Neural crest cell (in vitro differentiated cells): ENCODE measurements at regions not wholly inside any gene's neighbourhood (a gene's known extent, or its start where the extent isn't known, plus 50 kb on each side); places are given as distances from the start of the nearest gene placed in this dataset.

ENCODE experiments used
- DNase-seq: peaks from one replicate; pipeline ENCODE4 v3.0.0; 2021; ENCODE audit warnings: low read depth, mixed read lengths, low spot score
- H3K27ac Mint-ChIP-seq: one replicate; pipeline ENCODE4 v1.8.0; 2021; ENCODE audit warnings: mild to moderate bottlenecking, mixed read lengths; ENCODE audit not compliant: unreplicated experiment
- H3K27me3 Mint-ChIP-seq: 2 replicates; pipeline ENCODE4 v1.8.0; 2021; ENCODE audit warnings: low read depth, mild to moderate bottlenecking, mixed read lengths
- H3K36me3 Mint-ChIP-seq: 2 replicates; pipeline ENCODE4 v1.8.0; 2021; ENCODE audit warnings: low read depth, mild to moderate bottlenecking, mixed read lengths
- H3K4me1 Mint-ChIP-seq: 2 replicates; pipeline ENCODE4 v1.8.0; 2021; ENCODE audit warnings: mixed read lengths
- H3K4me3 Mint-ChIP-seq: one replicate; pipeline ENCODE4 v1.8.0; 2021; ENCODE audit warnings: mild to moderate bottlenecking, mixed read lengths
- H3K9me3 Mint-ChIP-seq: 2 replicates; pipeline ENCODE4 v1.8.0; 2021; ENCODE audit warnings: mixed read lengths
- TF ChIP-seq, protein P1 (sequence below): fragments of 200-600 bp; sonication (generic); conservative IDR thresholded peaks from 2 replicates; pipeline ENCODE4 v1.5.0; 2021; ENCODE audit warnings: antibody characterized with exemption, mild to moderate bottlenecking

DNA sequence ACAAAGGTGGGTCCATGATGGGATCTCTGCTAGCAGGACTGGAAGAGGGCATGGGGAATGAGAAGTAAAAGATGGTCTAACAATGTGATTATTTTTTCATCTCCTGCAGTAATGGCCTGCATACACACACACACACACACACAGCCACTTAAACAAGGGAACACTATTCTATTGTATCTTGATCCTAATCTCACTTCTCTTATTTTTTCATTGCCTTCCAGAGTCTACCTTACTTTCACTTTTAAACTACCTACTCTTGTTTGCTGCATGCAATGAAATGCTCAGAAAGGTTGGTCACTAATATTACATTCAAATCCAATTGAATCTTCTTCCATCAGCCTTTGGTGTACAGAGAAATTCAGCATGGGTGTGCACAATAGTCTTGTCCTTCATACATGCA is 853.8 kb downstream of the IGSF11 start:
- TF ChIP-seq, protein P1, sequence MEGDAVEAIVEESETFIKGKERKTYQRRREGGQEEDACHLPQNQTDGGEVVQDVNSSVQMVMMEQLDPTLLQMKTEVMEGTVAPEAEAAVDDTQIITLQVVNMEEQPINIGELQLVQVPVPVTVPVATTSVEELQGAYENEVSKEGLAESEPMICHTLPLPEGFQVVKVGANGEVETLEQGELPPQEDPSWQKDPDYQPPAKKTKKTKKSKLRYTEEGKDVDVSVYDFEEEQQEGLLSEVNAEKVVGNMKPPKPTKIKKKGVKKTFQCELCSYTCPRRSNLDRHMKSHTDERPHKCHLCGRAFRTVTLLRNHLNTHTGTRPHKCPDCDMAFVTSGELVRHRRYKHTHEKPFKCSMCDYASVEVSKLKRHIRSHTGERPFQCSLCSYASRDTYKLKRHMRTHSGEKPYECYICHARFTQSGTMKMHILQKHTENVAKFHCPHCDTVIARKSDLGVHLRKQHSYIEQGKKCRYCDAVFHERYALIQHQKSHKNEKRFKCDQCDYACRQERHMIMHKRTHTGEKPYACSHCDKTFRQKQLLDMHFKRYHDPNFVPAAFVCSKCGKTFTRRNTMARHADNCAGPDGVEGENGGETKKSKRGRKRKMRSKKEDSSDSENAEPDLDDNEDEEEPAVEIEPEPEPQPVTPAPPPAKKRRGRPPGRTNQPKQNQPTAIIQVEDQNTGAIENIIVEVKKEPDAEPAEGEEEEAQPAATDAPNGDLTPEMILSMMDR, result no peak
- Mint-ChIP-seq H3K4me3 (no peak overlapping the region), H3K4me1 (no peaks in the 10 kb centered on the region), H3K36me3 (no peaks in the 10 kb centered on the region), H3K27me3 (no peaks in the 10 kb centered on the region), H3K9me3 (no peaks in the 10 kb centered on the region), H3K27ac (no peak overlapping the region)
- DNase-seq, result no peak

DNA sequence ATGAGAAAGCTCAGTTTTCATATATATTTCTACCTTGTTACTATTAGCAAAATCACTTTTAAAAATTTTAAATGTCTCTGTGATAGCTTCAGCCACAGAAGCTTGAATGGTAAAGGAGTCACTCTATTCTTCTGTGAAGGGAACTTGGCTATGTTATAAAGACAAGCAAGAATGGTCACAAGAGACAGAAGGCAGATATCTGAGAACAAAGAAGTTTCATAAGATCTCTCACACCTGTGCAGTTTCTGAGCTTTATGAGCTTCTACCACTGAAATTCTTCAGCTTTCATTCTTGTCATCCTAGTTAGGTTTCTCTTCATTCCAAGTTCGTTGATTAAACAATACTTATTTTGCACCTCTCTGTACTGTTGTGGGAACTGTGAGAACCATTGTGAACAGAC is 853.4 kb downstream of the IGSF11 start:
- no peaks in the 10 kb centered on the region for H3K9me3 Mint-ChIP-seq
- H3K4me1 Mint-ChIP-seq, result no peaks in the 10 kb centered on the region
- H3K27me3 Mint-ChIP-seq, result no peaks in the 10 kb centered on the region
- H3K36me3 Mint-ChIP-seq, result no peaks in the 10 kb centered on the region
- DNase-seq, result no peak
- TF ChIP-seq, protein P1, result no peak
- H3K27ac Mint-ChIP-seq, result no peak overlapping the region
- no peak overlapping the region for H3K4me3 Mint-ChIP-seq

DNA sequence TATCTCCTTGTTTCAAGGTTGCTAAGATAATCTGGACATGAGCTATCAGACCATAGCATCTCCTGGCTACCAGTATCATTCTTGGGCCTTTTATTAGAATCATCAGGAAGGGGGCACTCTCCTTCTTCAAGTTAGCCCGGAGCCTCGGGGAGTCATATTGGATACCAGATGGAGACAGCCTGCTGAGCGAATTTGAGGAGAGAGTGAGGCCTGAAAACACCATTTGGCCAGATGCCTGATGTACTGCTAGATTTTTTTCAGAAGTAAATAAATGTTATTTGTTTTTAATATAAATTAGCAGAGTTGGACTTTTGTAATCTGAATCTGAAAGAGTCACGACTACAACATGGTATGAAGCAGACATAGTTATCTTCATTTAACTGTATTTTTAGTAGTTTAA is 848.6 kb downstream of the IGSF11 start:
- Mint-ChIP-seq H3K27ac (no peak overlapping the region), H3K4me1 (no peaks in the 10 kb centered on the region)

DNA sequence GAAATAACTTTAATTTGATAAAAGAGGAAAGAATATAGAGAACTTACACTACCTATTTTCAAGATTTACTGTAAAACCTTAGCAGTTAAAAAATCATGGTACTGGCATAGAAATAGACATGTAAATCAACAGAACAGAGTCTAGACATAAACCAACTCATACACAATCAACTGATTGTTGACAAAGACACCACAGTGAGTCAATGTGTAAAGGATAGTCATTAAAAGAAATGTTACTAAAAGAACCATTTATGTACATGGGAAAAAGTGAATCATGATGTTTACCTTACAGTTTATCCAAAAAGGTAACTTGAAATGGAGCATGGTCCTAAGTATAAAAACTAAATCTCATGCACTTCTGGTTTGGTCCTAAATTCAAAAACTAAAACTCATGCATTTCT is 847.4 kb downstream of the IGSF11 start:
- Mint-ChIP-seq H3K36me3 (peaks cover 2% of the 10 kb centered on the region), H3K4me3 (no peak overlapping the region), H3K9me3 (peaks cover 5% of the 10 kb centered on the region), H3K27me3 (no peaks in the 10 kb centered on the region), H3K27ac (no peak overlapping the region), H3K4me1 (no peaks in the 10 kb centered on the region)
- TF ChIP-seq, protein P1, result no peak
- DNase-seq, result no peak

More for the DNA sequence above, 848.6 kb downstream of the IGSF11 start:
- TF ChIP-seq, protein P1, result no peak
- Mint-ChIP-seq H3K27me3 (no peaks in the 10 kb centered on the region), H3K36me3 (peaks cover 2% of the 10 kb centered on the region), H3K4me3 (no peak overlapping the region), H3K9me3 (peaks cover 2% of the 10 kb centered on the region)
- no peak for DNase-seq

DNA sequence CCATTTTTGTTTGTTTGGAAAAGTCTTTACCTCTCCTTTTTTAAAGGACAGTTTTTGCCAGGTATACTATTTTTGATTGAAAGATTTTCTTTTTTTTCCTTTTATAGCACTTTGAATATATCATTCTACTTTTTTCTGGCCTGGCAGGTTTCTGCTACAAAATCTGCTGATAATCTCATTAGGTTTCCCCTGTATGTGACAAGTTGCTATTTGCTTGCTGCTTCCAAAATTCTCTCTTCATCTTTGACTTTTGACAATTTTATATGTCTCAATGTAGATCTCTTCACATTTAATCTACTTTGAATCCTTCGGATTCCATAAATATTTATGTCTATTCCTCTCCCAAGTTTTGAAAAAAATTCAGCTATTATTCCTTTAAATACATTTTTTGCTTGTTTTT is 838.5 kb downstream of the IGSF11 start:
- no peak for DNase-seq
- no peak overlapping the region for H3K27ac Mint-ChIP-seq
- H3K4me1 Mint-ChIP-seq, result no peaks in the 10 kb centered on the region
- no peak overlapping the region for H3K4me3 Mint-ChIP-seq
- TF ChIP-seq, protein P1, result no peak
- peaks cover 18% of the 10 kb centered on the region for H3K9me3 Mint-ChIP-seq
- H3K36me3 Mint-ChIP-seq, result peaks cover 2% of the 10 kb centered on the region
- no peaks in the 10 kb centered on the region for H3K27me3 Mint-ChIP-seq

DNA sequence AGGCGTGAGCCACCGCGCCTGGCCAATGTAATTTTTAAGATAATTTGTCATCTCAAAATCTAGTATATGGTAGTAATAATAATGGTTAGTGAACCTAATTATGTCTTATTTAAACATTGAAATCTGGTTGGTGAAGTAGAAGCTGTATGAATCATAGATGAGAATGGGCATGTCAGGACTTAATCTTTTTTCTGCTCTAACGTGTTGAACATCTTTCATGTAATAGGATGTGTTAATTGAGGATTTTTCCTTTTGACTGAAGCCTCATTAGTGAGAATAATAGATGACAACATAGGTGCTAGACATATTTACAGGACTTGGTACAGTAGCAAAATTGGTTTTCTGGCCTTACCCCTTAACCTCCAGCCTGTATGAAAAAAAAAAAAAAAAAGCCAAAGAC is 835.6 kb downstream of the IGSF11 start:
- no peaks in the 10 kb centered on the region for H3K36me3 Mint-ChIP-seq
- H3K27ac Mint-ChIP-seq, result no peak overlapping the region
- no peaks in the 10 kb centered on the region for H3K27me3 Mint-ChIP-seq
- DNase-seq, result no peak
- H3K4me3 Mint-ChIP-seq, result no peak overlapping the region
- H3K9me3 Mint-ChIP-seq, result peaks cover 12% of the 10 kb centered on the region
- no peaks in the 10 kb centered on the region for H3K4me1 Mint-ChIP-seq
- TF ChIP-seq, protein P1, result no peak
